BLaER1 (cell line): ENCODE measurements at regions not wholly inside any gene's neighbourhood (a gene's known extent, or its start where the extent isn't known, plus 50 kb on each side); places are given as distances from the start of the nearest gene placed in this dataset.

Experiments
- H3K27ac ChIP-seq: shearing (Covaris generic); formaldehyde crosslinking; 2 replicates; pipeline ENCODE4 v1.8.1; 2022
- H3K27me3 ChIP-seq: shearing (Covaris generic); formaldehyde crosslinking; 2 replicates; pipeline ENCODE4 v1.8.1; 2022
- H3K36me3 ChIP-seq: shearing (Covaris generic); formaldehyde crosslinking; 2 replicates; pipeline ENCODE4 v1.8.1; 2022
- H3K4me1 ChIP-seq: shearing (Covaris generic); formaldehyde crosslinking; 2 replicates; pipeline ENCODE4 v1.8.1; 2022
- H3K4me2 ChIP-seq: shearing (Covaris generic); formaldehyde crosslinking; 2 replicates; pipeline ENCODE4 v1.8.1; 2022
- H3K4me3 ChIP-seq: shearing (Covaris generic); formaldehyde crosslinking; 2 replicates; pipeline ENCODE4 v1.8.1; 2022
- H3K9ac ChIP-seq: shearing (Covaris generic); formaldehyde crosslinking; 2 replicates; pipeline ENCODE4 v1.8.1; 2022
- H3K9me3 ChIP-seq: shearing (Covaris generic); formaldehyde crosslinking; 2 replicates; pipeline ENCODE4 v1.8.1; 2022
- H4K20me1 ChIP-seq: shearing (Covaris generic); formaldehyde crosslinking; 2 replicates; pipeline ENCODE4 v1.8.1; 2022
- Cebpa-rat ChIP-seq: shearing (Covaris generic); IDR thresholded peaks from 2 replicates; pipeline ENCODE4 v1.8.1; 2022

GRCh38 chr6:132147530-132148011, 196.4 kb upstream of the CCN2 start:
- no peak overlapping the region for H3K27ac ChIP-seq
- H3K27me3 ChIP-seq, result no peaks in the 10 kb centered on the region
- no peak overlapping the region for H3K4me2 ChIP-seq

GRCh38 chr6:132144456-132144855, 193.3 kb upstream of the CCN2 start:
- Histone ChIP-seq H3K36me3 (peaks cover 35% of the 10 kb centered on the region), H3K27me3 (no peaks in the 10 kb centered on the region), H3K9ac (no peak overlapping the region), H3K4me3 (no peak overlapping the region), H3K4me1 (peaks cover 29% of the 10 kb centered on the region), H4K20me1 (no peaks in the 10 kb centered on the region), H3K27ac (no peak overlapping the region), H3K9me3 (peaks cover 16% of the 10 kb centered on the region), H3K4me2 (0 out of 2 replicates have a peak overlapping the region, but pooled peaks have one; percentile 1)
- no peak for TF ChIP-seq Cebpa-rat

More at GRCh38 chr6:132147530-132148011, 196.4 kb upstream of the CCN2 start:
- Histone ChIP-seq H3K9ac (no peak overlapping the region), H3K9me3 (peaks cover 15% of the 10 kb centered on the region), H3K4me3 (no peak overlapping the region), H3K4me1 (peaks cover 29% of the 10 kb centered on the region), H3K36me3 (peaks cover 35% of the 10 kb centered on the region), H4K20me1 (no peaks in the 10 kb centered on the region)
- TF ChIP-seq Cebpa-rat, result no peak

GRCh38 chr6:132143258-132143657, 192.1 kb upstream of the CCN2 start:
- Histone ChIP-seq H3K4me2 (no peak overlapping the region), H3K36me3 (peaks cover 45% of the 10 kb centered on the region), H3K4me3 (no peak overlapping the region), H4K20me1 (no peaks in the 10 kb centered on the region), H3K27ac (no peak overlapping the region), H3K9ac (no peak overlapping the region), H3K4me1 (peaks cover 36% of the 10 kb centered on the region), H3K27me3 (no peaks in the 10 kb centered on the region), H3K9me3 (peaks cover 25% of the 10 kb centered on the region)
- TF ChIP-seq Cebpa-rat, result no peak

GRCh38 chr6:132142768-132143167, 191.6 kb upstream of the CCN2 start:
- no peak overlapping the region for H3K27ac ChIP-seq
- TF ChIP-seq Cebpa-rat, result no peak
- no peak overlapping the region for H3K4me3 ChIP-seq

GRCh38 chr6:132142308-132142707, 191.1 kb upstream of the CCN2 start:
- Histone ChIP-seq H3K36me3 (peaks cover 38% of the 10 kb centered on the region), H3K27me3 (no peaks in the 10 kb centered on the region), H3K9ac (no peak overlapping the region), H3K9me3 (peaks cover 30% of the 10 kb centered on the region), H3K27ac (no peak overlapping the region), H3K4me3 (no peak overlapping the region), H4K20me1 (no peaks in the 10 kb centered on the region), H3K4me2 (no peak overlapping the region), H3K4me1 (peaks cover 46% of the 10 kb centered on the region)
- TF ChIP-seq Cebpa-rat, result no peak

More at GRCh38 chr6:132142768-132143167, 191.6 kb upstream of the CCN2 start:
- no peak overlapping the region for H3K4me2 ChIP-seq
- peaks cover 27% of the 10 kb centered on the region for H3K9me3 ChIP-seq
- no peaks in the 10 kb centered on the region for H3K27me3 ChIP-seq
- H3K9ac ChIP-seq, result no peak overlapping the region
- H3K4me1 ChIP-seq, result peaks cover 41% of the 10 kb centered on the region
- H4K20me1 ChIP-seq, result no peaks in the 10 kb centered on the region
- H3K36me3 ChIP-seq, result peaks cover 43% of the 10 kb centered on the region

- TF ChIP-seq Cebpa-rat, result no peak
- Histone ChIP-seq H3K27me3 (no peaks in the 10 kb centered on the region), H3K9me3 (peaks cover 41% of the 10 kb centered on the region), H3K9ac (no peak overlapping the region), H4K20me1 (no peaks in the 10 kb centered on the region), H3K4me3 (no peak overlapping the region), H3K36me3 (peaks cover 23% of the 10 kb centered on the region), H3K4me1 (peaks cover 67% of the 10 kb centered on the region), H3K27ac (no peak overlapping the region), H3K4me2 (peak overlapping the region; percentile 39)
Observed at GRCh38 chr6:132140189-132140588, 189.0 kb upstream of the CCN2 start.

GRCh38 chr6:132139611-132140010, 188.4 kb upstream of the CCN2 start:
- Histone ChIP-seq H3K36me3 (peaks cover 23% of the 10 kb centered on the region), H3K9me3 (peaks cover 41% of the 10 kb centered on the region), H4K20me1 (no peaks in the 10 kb centered on the region), H3K27ac (no peak overlapping the region), H3K9ac (no peak overlapping the region), H3K4me3 (no peak overlapping the region), H3K4me1 (peaks cover 71% of the 10 kb centered on the region), H3K4me2 (peak overlapping the region; percentile 39), H3K27me3 (no peaks in the 10 kb centered on the region)
- no peak for TF ChIP-seq Cebpa-rat

- Histone ChIP-seq H3K4me1 (peaks cover 80% of the 10 kb centered on the region), H3K9ac (no peak overlapping the region), H3K36me3 (peaks cover 23% of the 10 kb centered on the region), H3K4me2 (peak overlapping the region; percentile 49; the same call in 1 of the 2 replicates), H3K27ac (no peak overlapping the region), H4K20me1 (no peaks in the 10 kb centered on the region), H3K27me3 (no peaks in the 10 kb centered on the region), H3K4me3 (peak overlapping the region; percentile 68; the same call in 1 of the 2 replicates), H3K9me3 (peaks cover 34% of the 10 kb centered on the region)
- TF ChIP-seq Cebpa-rat, result no peak
Observed at GRCh38 chr6:132136981-132137380, 185.8 kb upstream of the CCN2 start.

- no peak for TF ChIP-seq Cebpa-rat
- peak overlapping the region; percentile 68 for H3K4me3 ChIP-seq
Observed at GRCh38 chr6:132135409-132135808, 184.2 kb upstream of the CCN2 start.

GRCh38 chr6:132133736-132134445, 182.7 kb upstream of the CCN2 start:
- Histone ChIP-seq H4K20me1 (no peaks in the 10 kb centered on the region), H3K9ac (peak overlapping the region; percentile 86), H3K4me1 (peaks cover 99% of the 10 kb centered on the region), H3K27ac (peak overlapping the region; percentile 96), H3K9me3 (peaks cover 25% of the 10 kb centered on the region), H3K27me3 (no peaks in the 10 kb centered on the region), H3K36me3 (peaks cover 8% of the 10 kb centered on the region; the same call in 1 of the 2 replicates), H3K4me3 (peak overlapping the region; percentile 68), H3K4me2 (peak overlapping the region; percentile 90)
- TF ChIP-seq Cebpa-rat, result no peak

More at GRCh38 chr6:132135409-132135808, 184.2 kb upstream of the CCN2 start:
- H3K4me1 ChIP-seq, result peaks cover 94% of the 10 kb centered on the region
- H3K9ac ChIP-seq, result peak overlapping the region; percentile 86
- peaks cover 34% of the 10 kb centered on the region for H3K9me3 ChIP-seq
- H3K27ac ChIP-seq, result peak overlapping the region; percentile 96
- no peaks in the 10 kb centered on the region for H4K20me1 ChIP-seq
- H3K4me2 ChIP-seq, result peak overlapping the region; percentile 90
- peaks cover 23% of the 10 kb centered on the region for H3K36me3 ChIP-seq
- H3K27me3 ChIP-seq, result no peaks in the 10 kb centered on the region
